Sciatic nerve (tissue), 2 donors: ENCODE measurements at regions not wholly inside any gene's neighbourhood (a gene's known extent, or its start where the extent isn't known, plus 50 kb on each side); places are given as distances from the start of the nearest gene placed in this dataset.
"Not testable (repeated sequence)": the region's sequence is repeated elsewhere in the genome, so short reads cannot be mapped to it uniquely, and the experiment has no call there.

ENCODE experiments used
- ATAC-seq: fragments of 200-7000 bp; cut with Tn5 transposase; one replicate; pipeline ENCODE4 v1.9.1; 2020; ENCODE audit warnings: mild to moderate bottlenecking, moderate library complexity
- DNase-seq: peaks from one replicate; pipeline ENCODE4 v3.0.0-alpha.2; 2020; ENCODE audit warnings: low spot score
- intact Hi-C: fragments of 100-400 bp; cut with DNase I; formaldehyde crosslinking; loops from one replicate; pipeline ENCODE4 v1.14.2; 2022
- donor health status: DM: no; HTN: no; CAD: no.
- donor health status: DM: no; HTN: no; CAD: no.

- DNase-seq (no peak), ATAC-seq (no peak)
- intact Hi-C loops = loop anchor here (5.0 kb wide), 1 partner anchor 1255 kb away; no protein-coding TSS in a partner anchor
These were observed 60.4 kb upstream of the INSIG1 start for GRCh38 chr7:155237297-155237696.

DNA sequence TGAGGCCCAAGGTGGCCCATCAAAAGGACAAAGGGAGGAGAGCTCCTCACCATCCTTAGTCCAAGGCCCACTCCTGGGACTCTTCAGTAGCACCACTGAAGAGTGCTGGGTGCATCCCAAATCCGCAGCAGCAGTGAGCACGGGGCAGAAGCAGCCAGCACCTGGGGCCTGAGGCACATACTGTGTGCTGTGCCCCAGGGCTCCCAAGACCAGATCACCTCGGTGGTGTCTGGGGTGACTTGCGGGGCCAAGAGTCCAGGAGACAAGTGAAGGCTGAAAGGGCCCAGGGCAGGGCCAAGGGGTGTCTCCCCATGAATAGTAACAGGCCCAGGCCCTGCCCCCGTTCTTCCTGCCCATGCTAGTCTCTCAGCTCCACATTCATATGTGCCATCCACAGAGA, 59.9 kb upstream of the INSIG1 start:
- intact Hi-C loops = loop anchor here (5.0 kb wide), 1 partner anchor 1255 kb away; no protein-coding TSS in a partner anchor
- DNase-seq = no peak
- no peak for ATAC-seq

- intact Hi-C loops = loop anchor here (5.0 kb wide), 1 partner anchor 1253 kb away; no protein-coding TSS in a partner anchor
These were observed 58.1 kb upstream of the INSIG1 start for GRCh38 chr7:155239431-155240087.

GRCh38 chr7:155244675-155245074, 53.0 kb upstream of the INSIG1 start:
- DNase-seq (no peak), ATAC-seq (no peak)
- intact Hi-C loops = no loop called here

More at GRCh38 chr7:155239431-155240087, 58.1 kb upstream of the INSIG1 start:
- ATAC-seq, DNase-seq: not testable (repeated sequence)

GRCh38 chr7:155247479-155248365, 50.0 kb upstream of the INSIG1 start:
- no peak for ATAC-seq
- intact Hi-C loops = no loop called here
- DNase-seq = no peak
